RWPE1 (cell line): ENCODE measurements at regions not wholly inside any gene's neighbourhood (a gene's known extent, or its start where the extent isn't known, plus 50 kb on each side); places are given as distances from the start of the nearest gene placed in this dataset.

Experiments
- CTCF ChIA-PET: fragments of 350-600 bp; sonication (Branson Sonifier 250); formaldehyde crosslinking; extraction: SDS; loops from one replicate; lab custom pipeline; 2021; lab: Yijun Ruan, JAX
- POLR2A ChIA-PET: fragments of 400-600 bp; formaldehyde crosslinking; extraction: SDS; loops from one replicate; lab custom pipeline; 2020; ENCODE audit warnings: antibody characterized with exemption; ENCODE audit not compliant: low non-redundant PET; lab: Yijun Ruan, JAX
- DNase-seq: peaks from one replicate; pipeline ENCODE4 v3.0.0; 2012; ENCODE audit warnings: low spot score
- H3K27ac ChIP-seq: fragments of 450-650 bp; 2 replicates; pipeline ENCODE4 v1.5.1; 2017
- TF ChIP-seq, protein P1 (sequence below): fragments of 450-650 bp; conservative IDR thresholded peaks from 2 replicates; pipeline ENCODE4 v1.5.1; 2017; ENCODE audit warnings: low read depth, mild to moderate bottlenecking

DNA sequence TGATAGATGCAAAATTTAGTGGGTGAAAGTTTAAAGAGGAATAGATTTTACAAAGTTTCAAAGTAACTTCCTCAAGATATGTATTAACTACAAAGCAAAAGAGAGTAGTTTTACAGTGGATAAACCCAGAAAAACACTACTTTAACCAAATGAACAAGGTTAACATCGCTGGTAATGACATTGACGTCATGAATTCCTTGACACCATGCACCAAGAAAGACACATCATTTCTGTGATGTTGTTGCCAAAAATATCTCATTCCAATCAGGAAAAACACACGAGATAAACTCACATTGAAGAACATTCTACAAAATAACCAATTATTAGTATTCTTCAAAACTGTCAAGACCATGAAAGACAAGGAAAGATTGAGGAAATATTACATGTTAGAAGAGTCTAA lies 605.6 kb upstream of the SETBP1 start:
- H3K27ac ChIP-seq = no peak overlapping the region
- ChIA-PET CTCF (no interaction called here), POLR2A (no interaction called here)
- TF ChIP-seq, protein P1, sequence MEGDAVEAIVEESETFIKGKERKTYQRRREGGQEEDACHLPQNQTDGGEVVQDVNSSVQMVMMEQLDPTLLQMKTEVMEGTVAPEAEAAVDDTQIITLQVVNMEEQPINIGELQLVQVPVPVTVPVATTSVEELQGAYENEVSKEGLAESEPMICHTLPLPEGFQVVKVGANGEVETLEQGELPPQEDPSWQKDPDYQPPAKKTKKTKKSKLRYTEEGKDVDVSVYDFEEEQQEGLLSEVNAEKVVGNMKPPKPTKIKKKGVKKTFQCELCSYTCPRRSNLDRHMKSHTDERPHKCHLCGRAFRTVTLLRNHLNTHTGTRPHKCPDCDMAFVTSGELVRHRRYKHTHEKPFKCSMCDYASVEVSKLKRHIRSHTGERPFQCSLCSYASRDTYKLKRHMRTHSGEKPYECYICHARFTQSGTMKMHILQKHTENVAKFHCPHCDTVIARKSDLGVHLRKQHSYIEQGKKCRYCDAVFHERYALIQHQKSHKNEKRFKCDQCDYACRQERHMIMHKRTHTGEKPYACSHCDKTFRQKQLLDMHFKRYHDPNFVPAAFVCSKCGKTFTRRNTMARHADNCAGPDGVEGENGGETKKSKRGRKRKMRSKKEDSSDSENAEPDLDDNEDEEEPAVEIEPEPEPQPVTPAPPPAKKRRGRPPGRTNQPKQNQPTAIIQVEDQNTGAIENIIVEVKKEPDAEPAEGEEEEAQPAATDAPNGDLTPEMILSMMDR = no peak
- DNase-seq = no peak

GRCh38 chr18:44079606-44080005 lies 601.1 kb upstream of the SETBP1 start:
- CTCF ChIA-PET = no interaction called here
- TF ChIP-seq, protein P1 = no peak
- DNase-seq = no peak
- POLR2A ChIA-PET = no interaction called here
- H3K27ac ChIP-seq = no peak overlapping the region

- TF ChIP-seq, protein P1 = no peak
- no peak for DNase-seq
- POLR2A ChIA-PET = no interaction called here
- H3K27ac ChIP-seq = no peak overlapping the region
- CTCF ChIA-PET = no interaction called here
These were observed 600.6 kb upstream of the SETBP1 start for GRCh38 chr18:44080054-44080453.

- CTCF ChIA-PET = no interaction called here
- POLR2A ChIA-PET = no interaction called here
- TF ChIP-seq, protein P1 = no peak
- DNase-seq = no peak
- H3K27ac ChIP-seq = no peak overlapping the region
These were observed 591.0 kb upstream of the SETBP1 start for GRCh38 chr18:44089732-44090131.

- POLR2A ChIA-PET = no interaction called here
- DNase-seq = no peak
- TF ChIP-seq, protein P1 = no peak
These were observed 590.2 kb upstream of the SETBP1 start for GRCh38 chr18:44090453-44090852.

DNA sequence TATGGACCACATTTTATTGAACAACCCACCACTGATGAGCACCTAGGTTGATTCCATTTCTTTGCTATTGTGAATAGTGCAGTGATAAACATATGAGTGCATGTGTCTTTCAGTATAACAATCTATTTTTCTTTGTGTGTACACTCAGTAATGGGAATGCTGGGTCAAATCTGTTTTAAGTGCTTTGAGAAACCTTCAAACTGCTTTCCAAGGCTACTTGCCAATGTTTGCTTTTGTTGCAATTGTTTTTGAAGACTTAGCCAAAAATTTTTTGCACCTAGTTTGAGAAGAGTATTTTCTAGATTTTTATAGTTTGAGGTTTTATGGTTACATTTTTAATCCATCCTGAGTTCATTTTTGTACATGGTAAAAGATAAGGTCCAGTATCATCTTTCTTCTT lies 587.4 kb upstream of the SETBP1 start:
- H3K27ac ChIP-seq = no peak overlapping the region
- DNase-seq = no peak
- POLR2A ChIA-PET = no interaction called here
- CTCF ChIA-PET = no interaction called here
- TF ChIP-seq, protein P1 = no peak

More at GRCh38 chr18:44090453-44090852, 590.2 kb upstream of the SETBP1 start:
- CTCF ChIA-PET = no interaction called here
- no peak overlapping the region for H3K27ac ChIP-seq

DNA sequence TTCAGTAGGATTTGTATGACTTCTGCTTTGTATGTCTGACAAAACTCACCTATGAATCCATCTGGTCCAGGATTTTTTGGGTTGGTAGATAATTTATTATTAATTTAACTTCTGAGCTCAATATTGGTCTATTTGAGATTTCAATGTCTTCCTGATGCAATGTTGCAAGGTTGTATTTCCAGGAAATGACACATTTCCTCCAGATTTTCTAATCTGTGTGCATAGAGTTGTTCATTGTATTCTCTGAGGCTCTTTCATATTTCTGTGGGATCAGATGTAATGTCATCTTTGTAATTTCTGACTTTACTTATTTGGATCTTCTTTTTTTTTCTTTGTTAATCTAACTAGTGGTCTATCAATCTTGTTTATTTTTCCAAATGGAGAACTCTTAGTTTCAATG lies 584.7 kb upstream of the SETBP1 start:
- ChIA-PET CTCF (interaction anchor here (0.6 kb wide), 2 partner anchors 149 to 1471 kb away, joined by 3 read pairs; no protein-coding TSS in a partner anchor), POLR2A (no interaction called here)
- no peak overlapping the region for H3K27ac ChIP-seq
- no peak for DNase-seq
- TF ChIP-seq, protein P1 = no peak
